HepG2 (cell line): ENCODE measurements at regions not wholly inside any gene's neighbourhood (a gene's known extent, or its start where the extent isn't known, plus 50 kb on each side); places are given as distances from the start of the nearest gene placed in this dataset.

Source experiments
- ATAC-seq: fragments of 200-7000 bp; cut with Tn5 transposase; 3 replicates; pipeline ENCODE4 v1.9.1; 2020; ENCODE audit warnings: mild to moderate bottlenecking, moderate library complexity
- BruUV-seq: library from RNA; stranded (reverse); fragments of 400-500 nt; replicated peaks from 2 replicates; lab custom pipeline; 2021; lab: Mats Ljungman, UMichigan
- CTCF ChIA-PET: fragments of 300-600 bp; formaldehyde crosslinking; extraction: SDS; loops from one replicate; lab custom pipeline; 2021; ENCODE audit warnings: low total read pairs, inconsistent platforms, low intra/inter-chr PET ratio; lab: Yijun Ruan, JAX
- POLR2A ChIA-PET: fragments of 350-600 bp; sonication (Branson Sonifier 250); formaldehyde crosslinking; loops from one replicate; lab custom pipeline; 2020; ENCODE audit warnings: antibody characterized with exemption, inconsistent platforms; lab: Yijun Ruan, JAX
- DNase-seq: peaks from one replicate; pipeline ENCODE4 v3.0.0-alpha.2; 2015; ENCODE audit warnings: low spot score
- FAIRE-seq: peaks from 3 replicates; lab custom pipeline; 2011; peaks lifted over from hg19 to GRCh38; lab: Jason Lieb, UNC
- H2AFZ ChIP-seq: one replicate; pipeline ENCODE4 v1.6.1; 2011; ENCODE audit warnings: low read length, inconsistent platforms
- H3K27ac ChIP-seq: fragments of 300-600 bp; 3 replicates; pipeline ENCODE4 v1.8.0; 2011; ENCODE audit warnings: mixed run types, mild to moderate bottlenecking, mixed read lengths, low read length, inconsistent platforms; ENCODE audit not compliant: insufficient read depth; ENCODE audit errors: extremely low read length
- H3K27me3 ChIP-seq, 2 experiments: fragments of 200-600 bp in 1 of 2; 2 replicates in 1 of 2; 3 replicates in 1 of 2; pipeline versions ENCODE4 v1.6.0 to v1.8.0; 2011; ENCODE audit warnings: low read length in 2 of 2, mild to moderate bottlenecking in 2 of 2, moderate library complexity in 2 of 2, inconsistent platforms in 1 of 2; ENCODE audit not compliant: insufficient read depth in 2 of 2, control insufficient read depth in 1 of 2
- H3K36me3 ChIP-seq, 2 experiments: fragments of 200-600 bp in 1 of 2; replicated peaks in 1 of 2; 2 replicates in 1 of 2; 3 replicates in 1 of 2; pipeline versions ENCODE4 v1.5.1 to v1.8.0; 2011; ENCODE audit warnings: low read length in 2 of 2, inconsistent platforms in 1 of 2; ENCODE audit not compliant: insufficient read depth in 2 of 2, control insufficient read depth in 1 of 2
- H3K4me1 ChIP-seq: 2 replicates; pipeline ENCODE4 v1.5.1; 2012; ENCODE audit warnings: low read length, inconsistent platforms; ENCODE audit not compliant: insufficient read depth
- H3K4me2 ChIP-seq: 2 replicates; pipeline ENCODE4 v1.6.0; 2011; ENCODE audit warnings: low read depth, low read length, inconsistent platforms
- H3K4me3 ChIP-seq, 3 experiments: fragments of 200-600 bp in 1 of 3; sonication (generic), shearing (Covaris generic) in 1 of 3; replicated peaks in 1 of 3; 2 replicates each; pipeline ENCODE4 v1.5.1; 2011 to 2016; ENCODE audit warnings: low read length in 3 of 3, inconsistent platforms in 2 of 3, low read depth in 2 of 3, mild to moderate bottlenecking in 2 of 3, control low read depth in 1 of 3, mixed read lengths in 1 of 3; ENCODE audit not compliant: insufficient read depth in 1 of 3
- H3K79me2 ChIP-seq: one replicate; pipeline ENCODE4 v1.6.1; 2011; ENCODE audit warnings: low read length, inconsistent platforms; ENCODE audit not compliant: insufficient read depth
- H3K9ac ChIP-seq: 2 replicates; pipeline ENCODE4 v1.6.0; 2011; ENCODE audit warnings: mild to moderate bottlenecking, low read depth, low read length, inconsistent platforms; ENCODE audit not compliant: insufficient read depth
- H3K9me3 ChIP-seq: 2 replicates; pipeline ENCODE4 v1.5.1; 2012; ENCODE audit warnings: mild to moderate bottlenecking, low read length
- H4K20me1 ChIP-seq: 2 replicates; pipeline ENCODE4 v1.6.0; 2011; ENCODE audit warnings: inconsistent platforms, mild to moderate bottlenecking, low read length, moderate library complexity; ENCODE audit not compliant: insufficient read depth
- ELF1 ChIP-seq: sonication (generic); formaldehyde crosslinking; IDR thresholded peaks from 2 replicates; pipeline ENCODE4 v1.4.0; 2020; ENCODE audit warnings: missing genetic modification reagents
- HNF4A ChIP-seq: sonication (generic); formaldehyde crosslinking; IDR thresholded peaks from 2 replicates; pipeline ENCODE4 v1.4.0; 2020; ENCODE audit warnings: missing genetic modification reagents
- HOXA7 ChIP-seq: sonication (generic); formaldehyde crosslinking; IDR thresholded peaks from 2 replicates; pipeline ENCODE4 v1.8.1; 2022; ENCODE audit warnings: mild to moderate bottlenecking, missing genetic modification reagents, moderate library complexity
- MIER3 ChIP-seq: IDR thresholded peaks from 2 replicates; pipeline ENCODE4 v1.6.1; 2016; ENCODE audit warnings: missing compliant biosample characterization, borderline replicate concordance
- MZF1 ChIP-seq: sonication (generic); formaldehyde crosslinking; IDR thresholded peaks from 2 replicates; pipeline ENCODE4 v1.8.1; 2023; ENCODE audit warnings: mild to moderate bottlenecking, missing genetic modification reagents, borderline replicate concordance
- PAF1 ChIP-seq: IDR thresholded peaks from 2 replicates; pipeline ENCODE4 v1.6.1; 2016; ENCODE audit warnings: missing genetic modification reagents, missing compliant biosample characterization
- PHF5A ChIP-seq: IDR thresholded peaks from one replicate; pipeline ENCODE4 v1.6.1; 2018; ENCODE audit warnings: low read depth, missing genetic modification reagents; ENCODE audit not compliant: unreplicated experiment
- SNRNP70 ChIP-seq: fragments of 200-400 bp; formaldehyde crosslinking; IDR thresholded peaks from 2 replicates; pipeline ENCODE4 v1.6.1; 2017; ENCODE audit warnings: mild to moderate bottlenecking, low read depth, low read length, moderate library complexity
- SP4 ChIP-seq: sonication (generic); formaldehyde crosslinking; IDR thresholded peaks from 2 replicates; pipeline ENCODE4 v1.8.1; 2023; ENCODE audit warnings: mild to moderate bottlenecking, missing genetic modification reagents
- TMF1 ChIP-seq: sonication (generic); formaldehyde crosslinking; IDR thresholded peaks from 2 replicates; pipeline ENCODE4 v1.8.1; 2022; ENCODE audit warnings: low read depth, missing genetic modification reagents
- ZNF761 ChIP-seq: sonication (generic); formaldehyde crosslinking; conservative IDR thresholded peaks from 2 replicates; pipeline ENCODE4 v1.4.0; 2020; ENCODE audit warnings: mild to moderate bottlenecking, missing genetic modification reagents
- in situ Hi-C: cut with HindIII; loops from 2 replicates; pipeline ENCODE4 v1.10.0; 2017; ENCODE audit warnings: low pct_unique_long_range_greater_than_20kb; ENCODE audit not compliant: extremely low pct_ligation_motif_present
- intact Hi-C: fragments of 100-400 bp; cut with micrococcal nuclease; formaldehyde crosslinking; loops from one replicate; pipeline ENCODE4 v1.10.0; 2022; ENCODE audit not compliant: unreplicated experiment
- TF ChIP-seq, protein P1 (sequence below): sonication (generic); formaldehyde crosslinking; IDR thresholded peaks from 2 replicates; pipeline ENCODE4 v1.5.1; 2020; ENCODE audit warnings: mild to moderate bottlenecking, missing genetic modification reagents, borderline replicate concordance
- TF ChIP-seq, protein P2 (sequence below): sonication (generic); formaldehyde crosslinking; IDR thresholded peaks from 2 replicates; pipeline ENCODE4 v1.5.1; 2020; ENCODE audit warnings: missing genetic modification reagents, mild to moderate bottlenecking, borderline replicate concordance
- TF ChIP-seq, protein P3 (sequence below): sonication (generic); formaldehyde crosslinking; IDR thresholded peaks from 2 replicates; pipeline ENCODE4 v1.5.1; 2020; ENCODE audit warnings: mild to moderate bottlenecking, missing genetic modification reagents, moderate library complexity
- TF ChIP-seq, protein P4 (sequence below): IDR thresholded peaks from 2 replicates; pipeline ENCODE4 v1.6.1; 2016

DNA sequence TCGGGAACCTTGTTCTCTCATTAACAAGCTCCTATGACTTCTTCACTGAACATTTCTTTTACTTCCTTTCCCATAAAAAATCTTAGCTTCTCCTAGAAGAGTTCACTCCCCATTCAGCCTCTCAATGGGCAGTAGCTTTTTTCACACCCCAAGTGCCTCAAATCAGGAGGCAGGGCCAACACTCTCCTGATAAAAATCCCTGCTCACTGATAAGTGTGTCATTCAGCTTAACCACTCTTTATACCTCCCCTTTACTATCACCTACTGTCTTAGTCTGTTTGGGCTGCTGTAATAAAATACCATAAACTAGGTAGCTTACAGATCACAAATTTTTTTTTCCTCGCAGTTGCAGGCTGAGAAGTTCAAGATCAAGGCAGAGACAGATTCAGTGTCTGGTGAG is 400.4 kb downstream of the WDR72 start (continued):
- TF ChIP-seq, protein P1, sequence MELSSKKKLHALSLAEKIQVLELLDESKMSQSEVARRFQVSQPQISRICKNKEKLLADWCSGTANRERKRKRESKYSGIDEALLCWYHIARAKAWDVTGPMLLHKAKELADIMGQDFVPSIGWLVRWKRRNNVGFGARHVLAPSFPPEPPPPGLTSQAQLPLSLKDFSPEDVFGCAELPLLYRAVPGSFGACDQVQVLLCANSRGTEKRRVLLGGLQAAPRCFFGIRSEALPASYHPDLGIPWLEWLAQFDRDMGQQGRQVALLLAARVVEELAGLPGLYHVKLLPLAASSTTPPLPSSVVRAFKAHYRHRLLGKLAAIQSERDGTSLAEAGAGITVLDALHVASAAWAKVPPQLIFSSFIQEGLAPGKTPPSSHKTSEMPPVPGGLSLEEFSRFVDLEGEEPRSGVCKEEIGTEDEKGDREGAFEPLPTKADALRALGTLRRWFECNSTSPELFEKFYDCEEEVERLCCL (CRISPR knock-in tag) = no peak
- no peak for TF ChIP-seq ELF1 (CRISPR knock-in tag)

DNA sequence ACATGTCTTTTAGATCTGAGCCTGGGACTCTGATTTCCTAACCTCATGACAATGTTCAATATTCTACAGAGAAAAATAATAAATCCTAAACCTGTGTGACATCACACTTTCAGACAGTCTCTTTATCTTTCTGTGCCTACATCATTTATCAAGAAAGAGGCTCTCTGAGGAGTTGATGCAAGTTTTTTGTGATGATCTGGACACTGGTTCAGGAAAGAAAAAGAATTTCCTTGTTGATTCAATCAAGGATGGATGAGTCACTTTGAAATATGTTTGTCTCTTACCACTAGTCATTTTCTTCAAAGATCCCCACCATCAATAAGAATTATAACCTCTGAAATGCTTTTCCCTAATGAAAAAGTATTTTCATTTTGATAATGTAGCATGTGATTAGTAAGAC is 404.6 kb downstream of the WDR72 start:
- Histone ChIP-seq H3K36me3 (no peaks in the 10 kb centered on the region), H3K27me3 (no peaks in the 10 kb centered on the region), H3K4me1 (no peaks in the 10 kb centered on the region), H3K4me3 (no peak overlapping the region), H4K20me1 (no peaks in the 10 kb centered on the region), H2AFZ (no peak overlapping the region), H3K4me2 (no peak overlapping the region), H3K9ac (no peak overlapping the region), H3K79me2 (no peaks in the 10 kb centered on the region), H3K9me3 (no peaks in the 10 kb centered on the region), H3K27ac (no peak overlapping the region)
- intact Hi-C loops (no loop called here), in situ Hi-C loops (no loop called here)
- ATAC-seq = no peak
- DNase-seq = no peak
- no peak for FAIRE-seq
- ChIA-PET POLR2A (no interaction called here), CTCF (no interaction called here)
- no peak for TF ChIP-seq MIER3
- TF ChIP-seq TMF1 = no peak
- no peak for TF ChIP-seq HOXA7 (CRISPR knock-in tag)
- no peak for TF ChIP-seq MZF1 (CRISPR knock-in tag)
- TF ChIP-seq SNRNP70 = no peak
- TF ChIP-seq HNF4A (CRISPR knock-in tag) = no peak
- TF ChIP-seq, protein P2, sequence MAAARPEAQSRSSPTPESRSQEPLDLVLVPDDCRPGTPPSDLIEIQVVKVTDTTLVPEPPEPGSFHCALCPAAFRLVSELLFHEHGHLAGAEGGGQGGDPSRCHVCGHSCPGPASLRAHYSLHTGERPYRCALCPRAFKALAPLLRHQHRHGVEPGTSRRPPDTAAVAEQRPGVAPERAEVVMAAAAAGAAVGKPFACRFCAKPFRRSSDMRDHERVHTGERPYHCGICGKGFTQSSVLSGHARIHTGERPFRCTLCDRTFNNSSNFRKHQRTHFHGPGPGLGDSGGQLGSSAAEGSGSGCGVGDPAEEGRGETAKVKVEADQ = no peak
- no peak for TF ChIP-seq SP4
- TF ChIP-seq ZNF761 (CRISPR knock-in tag) = no peak
- no peak for TF ChIP-seq PAF1
- TF ChIP-seq, protein P3, sequence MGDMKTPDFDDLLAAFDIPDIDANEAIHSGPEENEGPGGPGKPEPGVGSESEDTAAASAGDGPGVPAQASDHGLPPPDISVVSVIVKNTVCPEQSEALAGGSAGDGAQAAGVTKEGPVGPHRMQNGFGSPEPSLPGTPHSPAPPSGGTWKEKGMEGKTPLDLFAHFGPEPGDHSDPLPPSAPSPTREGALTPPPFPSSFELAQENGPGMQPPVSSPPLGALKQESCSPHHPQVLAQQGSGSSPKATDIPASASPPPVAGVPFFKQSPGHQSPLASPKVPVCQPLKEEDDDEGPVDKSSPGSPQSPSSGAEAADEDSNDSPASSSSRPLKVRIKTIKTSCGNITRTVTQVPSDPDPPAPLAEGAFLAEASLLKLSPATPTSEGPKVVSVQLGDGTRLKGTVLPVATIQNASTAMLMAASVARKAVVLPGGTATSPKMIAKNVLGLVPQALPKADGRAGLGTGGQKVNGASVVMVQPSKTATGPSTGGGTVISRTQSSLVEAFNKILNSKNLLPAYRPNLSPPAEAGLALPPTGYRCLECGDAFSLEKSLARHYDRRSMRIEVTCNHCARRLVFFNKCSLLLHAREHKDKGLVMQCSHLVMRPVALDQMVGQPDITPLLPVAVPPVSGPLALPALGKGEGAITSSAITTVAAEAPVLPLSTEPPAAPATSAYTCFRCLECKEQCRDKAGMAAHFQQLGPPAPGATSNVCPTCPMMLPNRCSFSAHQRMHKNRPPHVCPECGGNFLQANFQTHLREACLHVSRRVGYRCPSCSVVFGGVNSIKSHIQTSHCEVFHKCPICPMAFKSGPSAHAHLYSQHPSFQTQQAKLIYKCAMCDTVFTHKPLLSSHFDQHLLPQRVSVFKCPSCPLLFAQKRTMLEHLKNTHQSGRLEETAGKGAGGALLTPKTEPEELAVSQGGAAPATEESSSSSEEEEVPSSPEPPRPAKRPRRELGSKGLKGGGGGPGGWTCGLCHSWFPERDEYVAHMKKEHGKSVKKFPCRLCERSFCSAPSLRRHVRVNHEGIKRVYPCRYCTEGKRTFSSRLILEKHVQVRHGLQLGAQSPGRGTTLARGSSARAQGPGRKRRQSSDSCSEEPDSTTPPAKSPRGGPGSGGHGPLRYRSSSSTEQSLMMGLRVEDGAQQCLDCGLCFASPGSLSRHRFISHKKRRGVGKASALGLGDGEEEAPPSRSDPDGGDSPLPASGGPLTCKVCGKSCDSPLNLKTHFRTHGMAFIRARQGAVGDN (CRISPR knock-in tag) = no peak
- TF ChIP-seq PHF5A (CRISPR knock-in tag) = no peak
- TF ChIP-seq, protein P4, sequence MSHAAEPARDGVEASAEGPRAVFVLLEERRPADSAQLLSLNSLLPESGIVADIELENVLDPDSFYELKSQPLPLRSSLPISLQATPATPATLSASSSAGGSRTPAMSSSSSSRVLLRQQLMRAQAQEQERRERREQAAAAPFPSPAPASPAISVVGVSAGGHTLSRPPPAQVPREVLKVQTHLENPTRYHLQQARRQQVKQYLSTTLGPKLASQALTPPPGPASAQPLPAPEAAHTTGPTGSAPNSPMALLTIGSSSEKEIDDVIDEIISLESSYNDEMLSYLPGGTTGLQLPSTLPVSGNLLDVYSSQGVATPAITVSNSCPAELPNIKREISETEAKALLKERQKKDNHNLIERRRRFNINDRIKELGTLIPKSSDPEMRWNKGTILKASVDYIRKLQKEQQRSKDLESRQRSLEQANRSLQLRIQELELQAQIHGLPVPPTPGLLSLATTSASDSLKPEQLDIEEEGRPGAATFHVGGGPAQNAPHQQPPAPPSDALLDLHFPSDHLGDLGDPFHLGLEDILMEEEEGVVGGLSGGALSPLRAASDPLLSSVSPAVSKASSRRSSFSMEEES = no peak
- TF ChIP-seq ELF1 (CRISPR knock-in tag) = no peak
- BruUV-seq = no TSS peak
